PC-9 (cell line): ENCODE measurements at regions not wholly inside any gene's neighbourhood (a gene's known extent, or its start where the extent isn't known, plus 50 kb on each side); places are given as distances from the start of the nearest gene placed in this dataset.

Experiments used
- EZH2 ChIP-seq: fragments of 200-600 bp; sonication (generic); IDR thresholded peaks from 2 replicates; pipeline ENCODE4 v1.8.0; 2017; ENCODE audit warnings: antibody characterized with exemption, low read depth
- TF ChIP-seq, protein P1 (sequence below): fragments of 200-600 bp; sonication (generic); conservative IDR thresholded peaks from 2 replicates; pipeline ENCODE4 v1.6.1; 2017; ENCODE audit warnings: mixed run types, antibody characterized with exemption, mild to moderate bottlenecking, moderate library complexity

DNA sequence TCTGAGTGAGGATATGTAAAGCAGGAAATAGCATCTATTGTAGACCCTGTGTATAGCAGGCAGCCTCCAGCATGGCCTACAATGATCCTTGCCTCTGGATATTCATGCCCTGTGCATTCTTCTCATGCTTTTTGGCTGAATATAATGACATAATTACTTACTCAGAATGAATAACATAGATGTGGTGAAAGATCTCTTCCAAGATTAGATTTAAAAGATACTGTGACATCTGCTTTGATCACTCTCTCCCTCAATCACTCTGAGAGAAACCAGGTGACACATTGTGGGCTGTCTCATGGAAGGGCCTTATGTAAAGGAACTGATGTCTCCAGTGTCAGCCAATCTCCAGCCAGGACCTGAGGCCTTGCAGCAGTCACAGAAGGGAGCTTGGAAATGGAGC is 376.7 kb downstream of the DNAH5 start:
- no peak for TF ChIP-seq EZH2
- TF ChIP-seq, protein P1, sequence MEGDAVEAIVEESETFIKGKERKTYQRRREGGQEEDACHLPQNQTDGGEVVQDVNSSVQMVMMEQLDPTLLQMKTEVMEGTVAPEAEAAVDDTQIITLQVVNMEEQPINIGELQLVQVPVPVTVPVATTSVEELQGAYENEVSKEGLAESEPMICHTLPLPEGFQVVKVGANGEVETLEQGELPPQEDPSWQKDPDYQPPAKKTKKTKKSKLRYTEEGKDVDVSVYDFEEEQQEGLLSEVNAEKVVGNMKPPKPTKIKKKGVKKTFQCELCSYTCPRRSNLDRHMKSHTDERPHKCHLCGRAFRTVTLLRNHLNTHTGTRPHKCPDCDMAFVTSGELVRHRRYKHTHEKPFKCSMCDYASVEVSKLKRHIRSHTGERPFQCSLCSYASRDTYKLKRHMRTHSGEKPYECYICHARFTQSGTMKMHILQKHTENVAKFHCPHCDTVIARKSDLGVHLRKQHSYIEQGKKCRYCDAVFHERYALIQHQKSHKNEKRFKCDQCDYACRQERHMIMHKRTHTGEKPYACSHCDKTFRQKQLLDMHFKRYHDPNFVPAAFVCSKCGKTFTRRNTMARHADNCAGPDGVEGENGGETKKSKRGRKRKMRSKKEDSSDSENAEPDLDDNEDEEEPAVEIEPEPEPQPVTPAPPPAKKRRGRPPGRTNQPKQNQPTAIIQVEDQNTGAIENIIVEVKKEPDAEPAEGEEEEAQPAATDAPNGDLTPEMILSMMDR: no peak
